MM.1S (cell line): ENCODE measurements at regions not wholly inside any gene's neighbourhood (a gene's known extent, or its start where the extent isn't known, plus 50 kb on each side); places are given as distances from the start of the nearest gene placed in this dataset.

Experiments used
- DNase-seq: peaks from one replicate; pipeline ENCODE4 v3.0.0-alpha.2; 2015
- H2AFZ ChIP-seq: fragments of 300-600 bp; sonication (generic); 2 replicates; pipeline ENCODE4 v1.6.0; 2016; ENCODE audit warnings: antibody characterized with exemption, low read length
- H3F3A ChIP-seq: fragments of 300-600 bp; sonication (generic); 2 replicates; pipeline ENCODE4 v1.6.1; 2016; ENCODE audit warnings: mild to moderate bottlenecking, antibody characterized with exemption, low read length, moderate library complexity, mixed read lengths; ENCODE audit not compliant: insufficient read depth
- H3K27ac ChIP-seq: fragments of 300-600 bp; sonication (generic); 2 replicates; pipeline ENCODE4 v1.5.1; 2016; ENCODE audit warnings: mild to moderate bottlenecking, low read length
- H3K27me3 ChIP-seq: fragments of 300-600 bp; sonication (generic); replicated peaks from 2 replicates; pipeline ENCODE4 v1.6.0; 2016; ENCODE audit warnings: low read length; ENCODE audit not compliant: insufficient read depth
- H3K36me3 ChIP-seq: fragments of 300-600 bp; sonication (generic); replicated peaks from 2 replicates; pipeline ENCODE4 v1.6.1; 2016; ENCODE audit warnings: mild to moderate bottlenecking, low read length, mixed read lengths; ENCODE audit not compliant: insufficient read depth
- H3K4me1 ChIP-seq: fragments of 300-600 bp; sonication (generic); 2 replicates; pipeline ENCODE4 v1.6.1; 2016; ENCODE audit warnings: low read length, mixed read lengths
- H3K4me2 ChIP-seq: fragments of 300-600 bp; sonication (generic); 2 replicates; pipeline ENCODE4 v1.6.0; 2016; ENCODE audit warnings: low read depth, low read length
- H3K4me3 ChIP-seq: fragments of 300-600 bp; sonication (generic); 2 replicates; pipeline ENCODE4 v1.5.1; 2016; ENCODE audit warnings: low read length, mixed read lengths
- H3K79me2 ChIP-seq: fragments of 300-600 bp; sonication (generic); 2 replicates; pipeline ENCODE4 v1.6.1; 2016; ENCODE audit warnings: mixed run types, low read length, mixed read lengths
- H3K9ac ChIP-seq: fragments of 300-600 bp; sonication (generic); 2 replicates; pipeline ENCODE4 v1.6.1; 2016; ENCODE audit warnings: low read length, mixed read lengths
- H3K9me2 ChIP-seq: fragments of 300-600 bp; sonication (generic); replicated peaks from 2 replicates; pipeline ENCODE4 v1.6.1; 2016; ENCODE audit warnings: mild to moderate bottlenecking, low read length, mixed read lengths; ENCODE audit not compliant: insufficient read depth
- H3K9me3 ChIP-seq: fragments of 300-600 bp; sonication (generic); replicated peaks from 2 replicates; pipeline ENCODE4 v1.6.1; 2016; ENCODE audit warnings: mild to moderate bottlenecking, low read length, mixed read lengths; ENCODE audit not compliant: insufficient read depth
- H4K20me1 ChIP-seq: fragments of 300-600 bp; sonication (generic); 2 replicates; pipeline ENCODE4 v1.6.1; 2016; ENCODE audit warnings: mild to moderate bottlenecking, low read length, moderate library complexity, mixed read lengths; ENCODE audit not compliant: insufficient read depth
- EZH2 ChIP-seq: fragments of 300-600 bp; sonication (generic); optimal IDR thresholded peaks from 2 replicates; pipeline ENCODE3; 2017; ENCODE audit warnings: low read depth, mild to moderate bottlenecking, antibody characterized with exemption, low read length, mixed read lengths
- EZH2phosphoT487 ChIP-seq: fragments of 300-600 bp; sonication (generic); IDR thresholded peaks from 2 replicates; pipeline ENCODE4 v1.6.1; 2018; ENCODE audit warnings: antibody characterized with exemption, low read length
- TF ChIP-seq, protein P1 (sequence below): fragments of 300-600 bp; sonication (generic); IDR thresholded peaks from 2 replicates; pipeline ENCODE4 v1.5.1; 2016; ENCODE audit warnings: antibody characterized with exemption, low read length, mixed read lengths

- Histone ChIP-seq H3K4me2 (no peak overlapping the region), H3K9ac (no peak overlapping the region), H3K4me1 (peaks cover 5% of the 10 kb centered on the region), H3K79me2 (no peaks in the 10 kb centered on the region), H3K27me3 (no peaks in the 10 kb centered on the region), H3K4me3 (no peak overlapping the region), H4K20me1 (no peaks in the 10 kb centered on the region), H2AFZ (no peak overlapping the region), H3K9me3 (no peaks in the 10 kb centered on the region), H3F3A (no peaks in the 10 kb centered on the region), H3K27ac (no peak overlapping the region), H3K36me3 (no peaks in the 10 kb centered on the region), H3K9me2 (no peaks in the 10 kb centered on the region)
- no peak for TF ChIP-seq EZH2phosphoT487
- no peak for DNase-seq
These were observed 245.8 kb downstream of the GLRX3 start for GRCh38 chr10:130382031-130382430.

- H2AFZ ChIP-seq: no peak overlapping the region
- H3K36me3 ChIP-seq: no peaks in the 10 kb centered on the region
- H3K9ac ChIP-seq: no peak overlapping the region
- no peaks in the 10 kb centered on the region for H3K4me1 ChIP-seq
- DNase-seq: no peak
- H3K27me3 ChIP-seq: no peaks in the 10 kb centered on the region
- H3K9me3 ChIP-seq: no peaks in the 10 kb centered on the region
- H3F3A ChIP-seq: no peaks in the 10 kb centered on the region
- no peaks in the 10 kb centered on the region for H3K9me2 ChIP-seq
- no peak overlapping the region for H3K4me3 ChIP-seq
- H4K20me1 ChIP-seq: no peaks in the 10 kb centered on the region
- no peak overlapping the region for H3K4me2 ChIP-seq
- H3K79me2 ChIP-seq: no peaks in the 10 kb centered on the region
- no peak overlapping the region for H3K27ac ChIP-seq
- no peak for TF ChIP-seq EZH2phosphoT487
- TF ChIP-seq, protein P1, sequence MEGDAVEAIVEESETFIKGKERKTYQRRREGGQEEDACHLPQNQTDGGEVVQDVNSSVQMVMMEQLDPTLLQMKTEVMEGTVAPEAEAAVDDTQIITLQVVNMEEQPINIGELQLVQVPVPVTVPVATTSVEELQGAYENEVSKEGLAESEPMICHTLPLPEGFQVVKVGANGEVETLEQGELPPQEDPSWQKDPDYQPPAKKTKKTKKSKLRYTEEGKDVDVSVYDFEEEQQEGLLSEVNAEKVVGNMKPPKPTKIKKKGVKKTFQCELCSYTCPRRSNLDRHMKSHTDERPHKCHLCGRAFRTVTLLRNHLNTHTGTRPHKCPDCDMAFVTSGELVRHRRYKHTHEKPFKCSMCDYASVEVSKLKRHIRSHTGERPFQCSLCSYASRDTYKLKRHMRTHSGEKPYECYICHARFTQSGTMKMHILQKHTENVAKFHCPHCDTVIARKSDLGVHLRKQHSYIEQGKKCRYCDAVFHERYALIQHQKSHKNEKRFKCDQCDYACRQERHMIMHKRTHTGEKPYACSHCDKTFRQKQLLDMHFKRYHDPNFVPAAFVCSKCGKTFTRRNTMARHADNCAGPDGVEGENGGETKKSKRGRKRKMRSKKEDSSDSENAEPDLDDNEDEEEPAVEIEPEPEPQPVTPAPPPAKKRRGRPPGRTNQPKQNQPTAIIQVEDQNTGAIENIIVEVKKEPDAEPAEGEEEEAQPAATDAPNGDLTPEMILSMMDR: no peak
- TF ChIP-seq EZH2: no peak
These were observed 251.9 kb downstream of the GLRX3 start for GRCh38 chr10:130387936-130388580.

DNA sequence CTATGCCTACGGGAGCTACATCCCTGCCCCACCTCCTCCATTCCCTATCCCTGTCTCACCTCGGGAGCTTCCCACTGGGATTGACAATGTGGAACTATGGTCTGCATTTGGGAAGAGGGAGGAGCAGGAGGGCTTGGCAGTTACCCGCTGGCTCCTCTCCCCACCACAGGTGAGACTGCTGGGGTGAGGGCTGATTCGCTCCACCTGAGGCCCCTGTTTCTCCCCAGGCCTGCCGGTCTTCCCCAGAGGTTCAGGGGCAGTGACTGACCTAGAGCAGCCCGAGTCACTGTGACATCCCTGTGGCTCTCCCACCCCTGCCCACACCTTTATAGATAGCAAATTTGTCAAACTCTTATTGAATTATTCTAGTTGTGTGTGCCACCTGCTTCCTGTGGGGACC, 252.6 kb downstream of the GLRX3 start:
- H3K79me2 ChIP-seq: no peaks in the 10 kb centered on the region
- H3K36me3 ChIP-seq: no peaks in the 10 kb centered on the region
- H3K9ac ChIP-seq: no peak overlapping the region
- H3K4me2 ChIP-seq: no peak overlapping the region
- TF ChIP-seq, protein P1: no peak
- no peaks in the 10 kb centered on the region for H3K4me1 ChIP-seq
- H3K27ac ChIP-seq: no peak overlapping the region
- no peak for DNase-seq
- no peaks in the 10 kb centered on the region for H4K20me1 ChIP-seq
- H3K9me3 ChIP-seq: no peaks in the 10 kb centered on the region
- no peaks in the 10 kb centered on the region for H3K9me2 ChIP-seq
- H3K27me3 ChIP-seq: no peaks in the 10 kb centered on the region
- no peaks in the 10 kb centered on the region for H3F3A ChIP-seq
- no peak overlapping the region for H2AFZ ChIP-seq
- no peak overlapping the region for H3K4me3 ChIP-seq

DNA sequence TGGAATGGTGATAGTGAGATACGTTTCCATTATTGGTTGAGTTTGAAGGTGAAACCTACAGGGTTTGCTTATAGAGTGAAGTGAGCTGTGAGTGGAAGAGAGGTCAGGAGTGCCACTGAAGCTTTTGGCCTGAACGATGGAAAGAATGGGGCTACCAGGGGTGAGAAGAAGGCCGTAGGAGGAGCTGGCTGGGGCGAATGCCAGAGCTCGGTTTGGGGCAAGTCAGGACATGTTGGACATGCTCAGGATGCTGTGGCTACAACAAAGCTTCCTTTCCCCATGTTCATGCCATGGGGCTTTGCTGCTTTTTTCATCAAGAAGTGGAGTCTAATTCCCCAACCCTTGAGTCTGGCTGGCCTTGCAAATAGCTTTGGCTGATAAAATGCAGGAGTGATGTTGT, 253.7 kb downstream of the GLRX3 start:
- Histone ChIP-seq H2AFZ (no peak overlapping the region), H4K20me1 (no peaks in the 10 kb centered on the region), H3K9me3 (no peaks in the 10 kb centered on the region), H3K4me1 (no peaks in the 10 kb centered on the region), H3F3A (no peaks in the 10 kb centered on the region), H3K79me2 (no peaks in the 10 kb centered on the region), H3K4me2 (no peak overlapping the region), H3K36me3 (no peaks in the 10 kb centered on the region), H3K9ac (no peak overlapping the region), H3K4me3 (no peak overlapping the region), H3K27ac (no peak overlapping the region), H3K27me3 (no peaks in the 10 kb centered on the region), H3K9me2 (no peaks in the 10 kb centered on the region)
- TF ChIP-seq EZH2 (no peak), EZH2phosphoT487 (no peak)
- TF ChIP-seq, protein P1: no peak
- no peak for DNase-seq
